DMS53 (cell line): ENCODE measurements at regions not wholly inside any gene's neighbourhood (a gene's known extent, or its start where the extent isn't known, plus 50 kb on each side); places are given as distances from the start of the nearest gene placed in this dataset.
"Not testable (repeated sequence)": the region's sequence is repeated elsewhere in the genome, so short reads cannot be mapped to it uniquely, and the experiment has no call there.

Source experiments
- DNase-seq: peaks from one replicate; lab custom pipeline; 2025; lab: John Stamatoyannopoulos, UW

DNA sequence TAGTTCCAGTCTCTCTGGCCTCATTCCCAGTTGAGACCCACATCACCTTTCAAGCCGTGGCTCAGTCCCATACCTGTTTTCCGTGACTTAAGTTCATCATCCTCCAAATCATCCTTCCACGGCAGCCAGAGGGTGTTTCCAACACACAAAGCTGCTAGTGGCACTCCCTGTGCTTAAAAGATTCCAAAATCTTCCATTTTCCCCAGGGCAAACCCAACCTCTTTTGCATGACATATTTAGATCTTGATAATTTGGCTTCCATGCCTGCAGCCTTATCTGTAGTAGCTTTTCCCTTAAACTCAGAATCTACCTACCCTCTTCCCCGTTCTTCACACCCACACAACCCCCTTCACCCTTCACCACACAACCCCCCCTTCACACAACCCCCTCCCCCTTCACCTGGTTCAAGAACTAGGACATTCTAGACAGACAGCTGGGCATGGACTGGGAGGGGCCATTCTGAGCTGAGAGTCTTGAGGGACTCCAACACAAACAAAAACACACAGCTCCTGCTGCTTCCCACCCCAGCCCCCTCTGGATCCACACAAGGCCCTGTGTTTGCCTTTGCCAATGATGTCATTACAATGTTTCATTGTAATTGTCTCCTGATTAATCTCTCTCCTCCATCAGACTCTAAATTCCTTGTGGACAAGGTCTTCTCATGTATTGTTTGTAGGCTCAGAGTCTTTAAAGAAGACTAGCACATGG, 268.2 kb downstream of the SH3GL2 start:
- no peak for DNase-seq

DNA sequence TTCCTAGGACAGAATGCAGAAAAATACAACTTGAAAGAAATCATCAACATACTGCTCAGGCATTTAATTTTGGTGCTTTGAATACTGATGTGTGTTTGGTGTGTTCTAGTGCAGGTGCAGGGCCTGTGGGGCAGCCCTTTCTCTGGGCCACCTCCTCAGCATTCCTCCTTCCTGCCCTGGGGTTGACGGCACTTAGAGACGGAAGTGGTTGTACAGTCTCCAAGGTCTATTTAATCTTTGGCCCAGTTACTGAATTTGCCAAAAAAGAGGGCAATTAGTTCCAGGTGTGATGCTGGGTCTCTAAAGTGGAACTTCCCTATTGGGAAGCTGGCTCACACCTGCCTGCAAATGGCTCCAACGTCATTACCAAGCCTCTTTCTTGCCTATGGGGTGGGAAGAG, 269.0 kb downstream of the SH3GL2 start:
- no peak for DNase-seq

DNA sequence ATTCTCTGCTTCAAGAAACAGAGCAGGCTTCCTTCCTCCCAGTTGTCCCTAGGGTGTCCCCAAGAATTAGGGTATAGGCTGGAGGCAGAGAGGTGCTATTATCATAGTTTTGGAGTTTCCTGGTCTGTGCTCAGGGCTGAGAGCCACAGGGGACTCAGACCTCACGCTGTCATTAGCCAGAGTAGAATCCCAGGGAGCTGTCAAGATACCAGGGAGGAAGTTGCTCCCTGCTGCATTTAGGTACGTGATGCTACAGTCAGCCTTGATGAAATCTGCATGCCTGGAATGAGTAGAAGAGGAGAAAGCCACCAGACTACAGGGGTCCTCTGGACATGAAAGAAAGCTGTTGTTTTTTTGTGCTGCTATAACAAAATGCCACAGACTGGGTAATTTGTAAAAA, 273.2 kb downstream of the SH3GL2 start:
- DNase-seq: no peak

DNA sequence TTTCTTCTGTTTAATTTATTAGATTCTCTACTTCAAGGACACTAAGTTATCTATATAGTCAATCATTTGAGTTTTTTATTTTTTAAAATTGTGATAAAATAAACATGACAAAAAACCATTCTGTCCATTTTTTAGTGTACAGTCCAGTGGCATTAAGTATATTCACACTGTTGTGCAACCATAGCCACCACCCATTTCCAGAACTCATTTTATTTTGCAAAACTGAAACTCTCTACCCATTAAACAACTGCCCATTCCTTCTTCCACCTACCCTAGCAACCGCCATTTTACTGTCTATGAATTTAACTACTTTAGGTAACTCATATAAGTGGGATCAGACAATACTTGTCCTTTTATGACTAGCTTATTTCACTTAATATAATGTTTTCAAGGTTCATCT, 275.6 kb downstream of the SH3GL2 start:
- no peak for DNase-seq

DNA sequence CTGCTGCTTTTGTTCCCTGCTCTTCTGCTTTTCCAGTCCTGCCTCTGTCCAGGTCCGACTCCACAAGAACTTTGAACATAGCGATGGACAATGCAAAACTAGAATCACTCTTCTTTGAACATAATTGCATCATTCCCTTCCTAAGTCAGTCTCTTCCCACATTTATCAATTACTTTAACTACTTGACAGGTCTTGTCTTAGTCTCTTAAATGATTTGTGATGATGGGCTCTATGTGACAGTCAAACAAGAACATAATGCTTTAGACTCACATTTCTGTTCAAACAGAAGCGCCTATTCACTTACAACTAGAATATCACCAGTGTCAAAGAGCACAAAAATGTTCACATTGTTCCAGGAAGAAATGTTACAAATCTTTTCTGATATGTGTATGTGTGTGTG, 278.1 kb downstream of the SH3GL2 start:
- no peak for DNase-seq

DNA sequence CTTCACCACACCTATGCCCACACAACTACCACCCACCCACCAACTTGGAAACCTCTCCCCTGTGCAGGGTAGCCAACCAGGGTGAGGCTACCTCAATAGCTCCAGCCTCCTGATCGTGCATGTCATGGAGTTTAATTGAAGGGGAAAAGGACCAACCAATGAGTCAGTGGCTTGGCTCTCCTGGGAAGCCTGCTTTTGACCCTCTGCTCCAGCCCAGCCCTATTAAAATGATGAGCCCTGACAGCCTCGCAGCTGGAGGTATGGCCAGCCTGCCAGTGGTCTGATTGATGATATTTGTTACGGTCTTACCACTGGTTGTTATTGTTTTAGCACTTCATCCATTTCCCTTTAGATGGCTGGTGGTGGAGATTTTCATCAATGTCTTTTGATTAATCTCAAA, 280.4 kb downstream of the SH3GL2 start:
- DNase-seq: no peak

DNA sequence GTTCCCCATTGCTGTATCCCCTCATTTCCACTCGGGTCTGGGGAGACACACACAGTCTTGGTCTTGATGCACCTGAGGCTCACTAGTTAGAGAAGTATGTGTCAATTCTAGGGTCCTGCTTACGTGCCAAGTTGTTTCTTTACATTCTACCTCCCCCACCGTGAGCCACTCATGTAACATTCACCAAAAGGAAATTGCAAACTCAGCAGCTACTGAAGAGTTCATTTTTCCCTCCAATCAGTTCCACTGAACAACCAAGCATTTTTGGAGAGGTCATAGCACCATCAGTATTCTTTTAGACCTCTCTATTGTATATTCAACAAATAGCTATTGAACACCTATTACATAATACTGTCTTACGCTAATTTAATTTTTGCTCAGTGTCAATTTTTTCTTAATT, 281.1 kb downstream of the SH3GL2 start:
- DNase-seq: no peak

DNA sequence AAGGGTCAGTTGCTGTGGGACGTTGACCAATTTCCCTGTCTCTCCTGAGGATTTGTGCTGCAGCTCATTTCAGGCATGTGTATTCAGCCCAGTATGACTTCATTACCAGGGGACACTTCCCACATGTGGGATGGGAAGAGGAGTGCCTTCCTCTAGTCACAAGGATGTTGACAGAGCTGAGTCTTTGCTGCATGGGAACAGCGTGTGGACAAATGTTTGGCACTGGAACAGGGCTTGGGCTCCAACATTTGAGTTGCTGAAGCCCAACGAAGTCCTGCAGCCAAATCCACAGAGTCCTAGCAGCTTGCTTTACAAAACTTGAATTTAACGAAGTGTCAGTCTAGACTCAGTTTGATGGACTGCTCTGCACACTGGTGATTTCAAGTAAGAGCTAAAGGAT, 283.2 kb downstream of the SH3GL2 start:
- DNase-seq: no peak

DNA sequence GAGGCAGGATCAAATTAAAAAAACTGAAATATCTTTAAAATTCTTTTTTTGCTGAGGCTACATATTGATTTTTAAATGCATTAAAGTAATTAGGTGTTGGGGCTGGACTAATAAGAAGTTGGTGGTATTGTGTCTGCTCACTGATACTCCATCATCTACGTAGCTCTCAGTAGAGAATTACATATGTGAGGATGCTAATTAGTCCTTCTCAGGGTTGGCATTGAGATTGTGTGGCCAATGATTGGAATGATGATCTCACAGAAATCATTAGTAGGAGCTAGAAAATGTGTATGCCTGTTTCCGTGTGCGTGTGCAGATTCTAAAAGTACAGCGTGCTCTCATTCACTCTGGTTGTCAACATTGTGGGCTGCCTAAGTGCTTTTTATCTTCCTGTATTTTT, 283.8 kb downstream of the SH3GL2 start:
- DNase-seq: no peak

DNA sequence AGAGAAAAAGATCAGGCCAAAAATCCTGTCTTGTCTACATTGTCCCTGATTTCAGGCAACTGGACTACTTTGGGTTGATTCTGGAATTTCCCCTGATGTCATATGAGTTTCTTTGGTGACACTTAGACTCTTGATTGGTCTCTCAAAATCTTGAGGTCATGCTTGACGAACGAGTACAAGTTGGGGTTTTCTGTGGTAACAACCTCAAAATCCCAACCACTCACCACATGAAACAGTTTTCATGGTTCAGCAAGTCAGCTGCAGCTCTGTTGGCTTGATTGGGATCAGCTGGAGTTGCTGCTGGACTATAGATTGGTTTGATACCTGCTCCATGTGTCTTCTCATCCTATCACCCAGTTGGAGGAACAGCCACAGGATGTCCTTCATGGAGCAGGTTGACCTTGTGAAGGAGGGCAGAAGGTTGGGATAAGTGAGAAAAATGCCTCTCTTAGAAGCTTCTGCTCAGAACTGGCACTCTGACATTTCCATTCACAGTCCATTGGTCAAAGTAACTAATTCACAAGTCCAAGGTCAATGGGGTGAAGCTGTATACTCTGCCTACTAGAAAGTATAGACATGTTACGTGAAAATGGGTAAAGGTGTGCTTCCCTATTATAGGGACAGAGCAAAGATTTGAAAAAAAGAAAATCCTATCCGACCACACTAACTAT, 284.5 kb downstream of the SH3GL2 start:
- no peak for DNase-seq

DNA sequence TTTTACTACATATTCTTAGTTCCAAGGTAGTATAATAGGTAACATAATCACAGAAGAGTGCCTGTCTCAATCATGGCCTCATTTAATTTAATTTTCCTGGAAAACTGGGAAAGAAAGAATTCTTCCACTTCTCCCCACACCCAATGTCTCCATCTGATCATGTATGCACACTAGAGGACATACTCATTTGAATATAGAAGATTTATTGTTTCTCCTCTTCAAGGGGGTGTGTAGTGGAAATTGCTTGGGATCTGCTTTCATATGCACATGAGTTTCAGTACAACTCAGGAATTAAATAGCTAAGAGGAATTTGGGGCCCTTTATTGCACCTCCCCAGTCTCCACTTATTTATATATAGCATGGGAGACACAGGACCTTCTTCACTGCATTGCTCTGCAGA, 285.1 kb downstream of the SH3GL2 start:
- no peak for DNase-seq

DNA sequence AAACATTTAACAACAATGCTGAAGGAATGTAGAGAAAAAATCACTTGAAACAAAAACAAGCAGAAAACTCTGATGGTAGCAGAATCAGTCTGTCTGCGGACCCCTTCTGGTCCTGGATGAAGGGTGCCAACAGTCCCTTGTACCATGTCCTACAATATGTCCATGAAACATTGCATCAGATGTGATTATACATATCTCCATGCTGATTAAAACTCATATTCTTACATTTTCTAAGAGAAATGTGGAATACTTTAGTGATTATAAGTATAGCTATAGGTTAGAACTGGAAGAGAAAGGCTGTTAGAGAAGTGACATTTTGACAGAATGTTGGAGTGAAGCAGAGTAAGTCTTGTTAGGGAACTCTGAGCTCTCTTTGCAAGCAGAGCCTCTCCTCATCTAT, 286.1 kb downstream of the SH3GL2 start:
- no peak for DNase-seq

DNA sequence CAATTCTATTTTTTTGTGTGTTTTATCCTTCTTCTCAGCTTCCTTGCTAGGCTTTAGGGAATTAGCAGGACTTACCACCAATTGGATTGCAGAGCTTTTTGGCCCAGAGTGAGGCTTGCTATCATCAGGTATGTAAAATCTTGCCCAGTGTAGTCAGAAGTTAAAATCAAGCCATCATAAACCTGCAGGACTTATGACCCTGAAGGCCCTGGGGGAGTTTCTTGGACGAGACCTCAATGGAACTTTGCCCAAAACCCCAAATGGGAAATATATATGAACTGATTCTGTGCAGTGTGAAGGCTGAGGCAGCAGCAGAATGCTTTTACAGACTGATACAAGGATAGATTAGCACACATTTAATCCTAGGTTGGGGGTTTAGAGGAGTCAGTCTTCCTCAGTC, 287.0 kb downstream of the SH3GL2 start:
- no peak for DNase-seq

DNA sequence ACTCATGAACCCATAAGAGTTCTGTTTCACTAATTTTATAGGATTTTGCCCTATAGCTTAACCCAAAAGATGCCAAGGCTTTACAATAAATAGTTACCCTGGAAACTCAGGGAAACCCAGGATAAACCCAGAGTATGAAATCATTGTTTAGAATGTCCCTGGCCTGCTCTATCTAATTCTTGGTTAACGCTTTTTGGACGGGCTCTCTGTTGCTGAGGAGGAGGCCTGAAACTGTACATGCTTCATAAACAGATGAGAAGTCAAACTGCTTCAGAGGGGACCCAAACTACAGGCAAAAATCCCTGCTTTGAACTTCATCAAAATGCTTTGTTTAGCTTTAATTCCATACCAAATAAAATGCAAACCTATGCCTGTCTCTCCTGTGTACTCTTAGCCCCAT, 291.9 kb downstream of the SH3GL2 start:
- no peak for DNase-seq

DNA sequence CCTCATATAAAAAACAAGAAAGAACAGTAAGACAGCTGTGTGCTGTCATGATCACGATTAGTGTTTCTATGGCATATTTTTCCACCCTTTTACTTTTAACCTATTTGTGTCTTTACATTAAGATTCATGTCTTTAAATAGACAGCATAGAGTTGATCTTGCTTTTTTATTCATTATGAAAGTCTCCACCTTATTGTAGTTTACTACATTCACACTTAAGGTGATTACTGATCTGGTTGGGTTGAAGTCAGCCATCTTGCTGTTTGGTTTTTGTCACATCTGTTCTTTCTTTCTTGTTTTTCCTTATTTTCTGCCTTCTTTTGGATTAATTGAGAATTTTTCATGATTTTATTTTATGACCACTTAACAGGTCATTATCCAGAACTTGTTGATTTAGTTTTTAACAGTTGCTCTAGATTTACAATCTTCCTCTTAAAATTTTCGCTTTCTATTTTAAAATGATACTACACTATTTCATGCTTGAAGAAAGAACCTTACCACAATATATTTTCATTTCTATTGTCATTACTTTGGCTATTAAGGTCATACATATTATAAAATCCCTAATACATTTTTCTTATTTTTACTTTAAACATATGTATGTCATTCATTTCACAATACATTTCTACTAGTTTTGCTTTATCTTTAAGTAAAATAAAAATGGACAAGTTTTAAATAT, 292.5 kb downstream of the SH3GL2 start:
- no peak for DNase-seq

DNA sequence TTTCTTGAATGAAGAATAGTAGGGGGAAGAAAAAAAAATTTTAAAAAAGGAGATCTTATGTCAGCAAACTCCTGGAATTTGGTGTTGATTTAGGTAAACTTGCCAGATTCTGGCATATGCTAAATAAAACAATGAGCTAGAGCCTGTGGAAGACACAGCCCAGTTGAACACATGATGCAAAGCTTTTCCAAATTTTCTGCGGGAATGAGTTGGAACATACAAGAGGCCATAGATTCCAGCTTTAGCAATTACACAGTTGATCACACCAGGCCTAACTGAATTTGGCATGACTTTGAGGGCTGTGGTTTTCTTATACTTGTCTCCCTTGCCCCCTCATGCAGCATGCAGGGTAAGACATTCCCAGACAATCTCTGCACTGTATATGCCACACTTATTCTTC, 297.0 kb downstream of the SH3GL2 start:
- no peak for DNase-seq

DNA sequence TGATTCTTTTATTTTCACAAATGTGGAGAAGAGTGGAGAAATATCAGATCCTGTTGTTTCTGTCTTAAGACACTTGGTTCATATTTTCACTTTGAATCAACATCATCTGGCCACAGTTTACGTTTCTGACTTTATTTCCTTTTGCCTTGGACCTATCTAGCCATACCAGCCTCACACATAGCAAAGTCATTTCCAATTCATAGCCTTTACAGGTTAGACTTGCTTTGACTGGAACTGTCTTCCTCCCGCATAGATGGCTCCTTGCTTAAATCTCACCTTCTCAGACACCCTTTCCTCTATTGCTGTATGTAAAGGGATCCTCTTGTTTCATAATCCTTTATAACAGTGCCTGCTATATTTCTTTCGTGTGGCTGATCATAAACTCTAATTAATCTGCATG, 297.8 kb downstream of the SH3GL2 start:
- DNase-seq: no peak

DNA sequence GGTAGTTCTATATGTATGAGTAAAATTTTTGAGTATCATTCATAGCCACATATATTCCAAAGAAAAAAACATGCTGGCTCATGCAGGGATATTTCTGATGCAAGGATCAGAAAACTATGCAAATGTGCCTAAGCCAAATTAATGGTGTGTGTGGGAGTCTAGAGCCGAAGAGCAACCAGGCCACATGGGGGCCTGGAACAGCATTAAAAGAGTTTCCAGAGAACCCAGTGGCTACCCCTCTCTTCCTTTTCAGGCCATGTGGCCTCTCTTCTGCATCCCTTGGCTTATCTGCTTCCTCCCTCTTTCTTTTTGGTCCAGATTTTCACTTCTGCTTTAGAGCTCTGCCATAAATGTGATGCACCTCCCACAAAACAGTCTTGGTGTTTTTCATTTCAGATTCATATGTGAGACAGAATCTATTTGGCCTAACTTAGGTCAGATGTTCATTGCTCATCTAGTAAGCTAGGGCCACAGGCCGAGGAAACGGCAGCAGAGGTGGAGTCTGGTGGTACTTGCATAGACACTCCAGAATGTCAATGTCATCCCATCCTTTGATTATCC, 300.0 kb downstream of the SH3GL2 start:
- DNase-seq: no peak

DNA sequence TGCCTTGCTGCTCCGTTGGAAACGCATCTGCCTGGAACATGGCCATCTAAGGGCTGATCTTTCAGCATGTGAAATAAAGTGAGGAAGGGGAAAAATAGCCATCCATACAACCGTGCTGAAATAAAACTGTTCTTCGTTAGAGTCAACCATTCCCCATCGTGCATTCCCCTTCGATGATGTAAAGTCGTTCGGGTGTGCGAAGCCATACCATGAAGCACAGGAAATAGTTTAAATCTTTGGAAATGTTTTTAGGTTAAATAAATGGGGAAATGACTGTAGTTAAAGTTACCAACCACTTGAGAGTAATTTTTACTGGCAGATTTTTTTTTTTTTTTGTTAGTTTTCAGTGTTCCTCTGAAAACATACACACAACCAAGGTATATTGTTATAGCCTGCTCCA, 302.5 kb downstream of the SH3GL2 start:
- DNase-seq: no peak

DNA sequence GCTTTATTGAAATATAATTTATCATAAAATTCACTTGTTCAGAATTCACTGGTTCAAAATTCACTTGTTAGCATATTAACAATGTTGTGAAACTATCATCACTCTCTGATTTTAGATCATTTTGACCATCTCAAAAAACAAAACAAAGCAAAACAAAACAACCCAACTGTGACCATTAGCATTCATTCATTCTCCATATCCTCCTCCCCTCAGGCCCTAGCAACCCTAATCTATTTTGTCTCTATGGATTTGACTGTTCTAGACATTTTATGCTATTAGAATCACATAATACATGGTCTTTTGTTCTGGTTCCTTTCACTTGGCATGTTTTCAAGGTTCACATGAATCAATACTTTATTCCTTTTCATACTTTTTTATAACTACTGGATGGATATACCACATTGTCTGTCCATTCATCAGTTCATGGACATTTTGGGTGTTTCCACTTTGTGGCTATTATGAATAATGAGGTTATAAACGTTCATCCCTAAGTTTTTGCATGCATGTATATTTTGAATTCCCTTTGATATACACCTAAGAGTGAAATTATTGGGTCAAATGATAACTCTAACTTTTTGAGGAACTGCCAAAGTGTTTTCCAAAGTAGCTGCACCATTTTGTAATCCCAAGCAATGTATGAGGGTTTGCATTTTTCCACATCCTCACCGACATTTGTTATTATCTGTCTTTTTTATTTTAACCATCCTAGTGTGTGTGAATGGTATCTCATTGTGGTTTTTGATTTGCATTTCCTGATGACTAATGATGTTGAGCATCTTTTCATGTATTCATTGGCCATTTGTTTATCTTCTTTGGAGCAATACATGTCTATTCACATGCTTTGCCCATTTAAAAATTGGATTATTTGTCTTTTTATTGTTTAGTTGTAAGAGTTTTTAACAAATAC, 304.1 kb downstream of the SH3GL2 start:
- no peak for DNase-seq

DNA sequence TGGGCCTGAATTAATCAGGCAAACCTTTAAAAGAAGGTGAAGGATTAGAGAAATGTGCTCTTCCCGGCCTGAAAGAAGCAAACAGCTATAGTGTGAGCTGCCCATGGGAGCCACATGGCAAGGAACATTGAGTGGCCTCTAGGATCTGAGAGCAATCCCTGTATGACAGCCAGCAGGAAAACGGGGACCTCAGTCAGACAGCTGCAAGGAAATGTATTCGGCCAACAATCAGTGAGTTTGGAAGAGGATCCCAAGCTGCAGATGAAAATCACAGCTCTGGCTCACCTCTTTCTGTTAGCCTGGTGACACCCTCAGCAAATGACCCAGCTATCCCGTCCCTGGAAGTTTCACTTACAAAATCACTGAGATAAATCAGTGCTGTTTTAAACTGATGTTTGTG, 309.2 kb downstream of the SH3GL2 start:
- no peak for DNase-seq

DNA sequence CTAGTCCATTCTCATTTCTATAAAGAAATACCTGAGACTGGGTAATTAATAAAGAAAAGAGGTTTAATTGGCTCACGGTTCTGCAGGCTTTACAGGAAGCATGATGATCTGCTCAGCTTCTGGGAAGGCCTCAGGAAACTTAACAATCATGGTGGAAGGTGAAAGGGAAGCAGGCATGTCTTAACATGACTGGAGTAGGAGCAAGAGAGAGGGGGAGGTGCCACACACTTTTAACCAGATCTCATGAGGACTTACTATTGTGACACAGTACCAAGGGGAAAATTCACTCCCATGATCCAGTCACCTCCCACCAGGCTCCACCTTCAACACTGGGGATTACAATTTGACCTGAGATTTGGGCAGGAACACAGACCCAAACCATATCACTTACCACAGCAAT, 310.1 kb downstream of the SH3GL2 start:
- DNase-seq: not testable (repeated sequence)
